ENCODE measurements at regions not wholly inside any gene's neighbourhood (a gene's known extent, or its start where the extent isn't known, plus 50 kb on each side); places are given as distances from the start of the nearest gene placed in this dataset.

DNA sequence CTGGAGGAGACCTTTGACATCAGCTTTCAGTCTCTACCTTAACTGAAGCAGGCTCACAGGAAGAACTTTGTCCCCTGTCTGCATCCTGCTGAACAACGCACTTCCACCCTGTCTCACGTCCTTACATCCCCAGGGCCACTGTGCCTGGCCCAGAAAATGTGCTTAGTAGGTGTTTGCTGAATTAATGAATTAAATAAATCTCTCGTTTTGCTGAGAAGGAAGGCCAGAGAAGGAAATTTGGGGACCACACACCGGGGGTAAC, 54.3 kb upstream of the CREB3L1 start:
- TF ChIP-seq, protein P1, sequence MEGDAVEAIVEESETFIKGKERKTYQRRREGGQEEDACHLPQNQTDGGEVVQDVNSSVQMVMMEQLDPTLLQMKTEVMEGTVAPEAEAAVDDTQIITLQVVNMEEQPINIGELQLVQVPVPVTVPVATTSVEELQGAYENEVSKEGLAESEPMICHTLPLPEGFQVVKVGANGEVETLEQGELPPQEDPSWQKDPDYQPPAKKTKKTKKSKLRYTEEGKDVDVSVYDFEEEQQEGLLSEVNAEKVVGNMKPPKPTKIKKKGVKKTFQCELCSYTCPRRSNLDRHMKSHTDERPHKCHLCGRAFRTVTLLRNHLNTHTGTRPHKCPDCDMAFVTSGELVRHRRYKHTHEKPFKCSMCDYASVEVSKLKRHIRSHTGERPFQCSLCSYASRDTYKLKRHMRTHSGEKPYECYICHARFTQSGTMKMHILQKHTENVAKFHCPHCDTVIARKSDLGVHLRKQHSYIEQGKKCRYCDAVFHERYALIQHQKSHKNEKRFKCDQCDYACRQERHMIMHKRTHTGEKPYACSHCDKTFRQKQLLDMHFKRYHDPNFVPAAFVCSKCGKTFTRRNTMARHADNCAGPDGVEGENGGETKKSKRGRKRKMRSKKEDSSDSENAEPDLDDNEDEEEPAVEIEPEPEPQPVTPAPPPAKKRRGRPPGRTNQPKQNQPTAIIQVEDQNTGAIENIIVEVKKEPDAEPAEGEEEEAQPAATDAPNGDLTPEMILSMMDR (IDR thresholded peaks at IDR 0.05; ENCODE audit: low read depth, low read length) = no peak

DNA sequence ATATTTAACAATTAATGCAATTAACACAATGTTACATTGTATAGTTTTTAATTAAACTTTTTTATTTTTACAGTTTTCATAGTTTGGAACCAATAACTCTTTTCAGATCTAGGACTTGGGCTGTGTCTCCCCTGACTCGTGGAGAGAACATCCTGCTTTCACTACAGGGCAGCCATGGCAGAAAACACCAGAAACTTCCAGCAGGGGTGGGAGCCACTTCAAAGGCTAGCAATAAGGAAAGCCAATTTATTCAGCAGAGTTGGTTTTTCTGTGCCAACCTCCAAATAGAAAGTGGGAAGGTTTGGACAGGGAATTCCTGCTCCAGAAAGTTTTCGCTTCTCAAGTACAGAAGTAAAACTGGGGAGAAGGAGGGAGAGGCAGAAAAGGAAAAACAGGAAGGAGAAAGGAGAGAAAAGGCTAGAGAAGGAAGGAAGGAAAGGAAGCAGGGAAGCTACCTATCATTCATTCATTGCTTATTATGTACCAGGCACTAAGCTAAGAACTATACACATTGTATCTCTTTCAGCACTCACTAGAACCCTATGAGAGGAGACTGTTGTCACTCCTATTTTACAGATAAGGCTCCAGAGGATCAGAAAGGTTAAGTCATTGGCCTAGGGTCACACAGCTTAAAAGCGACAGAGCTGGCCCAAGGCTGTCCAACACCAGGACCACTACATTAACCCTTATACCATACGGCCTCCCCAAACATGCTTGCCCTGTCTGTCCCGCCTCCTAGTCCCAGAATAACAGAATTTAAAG, 54.8 kb upstream of the CREB3L1 start:
- no peak overlapping the region for H3K27ac ChIP-seq
- DNase-seq = no peak
- no peaks in the 10 kb centered on the region for H3K36me3 ChIP-seq
- TF ChIP-seq, protein P1 (IDR thresholded peaks at IDR 0.05; ENCODE audit: low read depth, low read length) = no peak
- H3K27me3 ChIP-seq (ENCODE audit: insufficient read depth, low read depth, severe bottlenecking) = no peaks in the 10 kb centered on the region
- no peak overlapping the region for H3K4me3 ChIP-seq (ENCODE audit: low read depth, low read length)
- H3K9me3 ChIP-seq (ENCODE audit: severe bottlenecking) = no peaks in the 10 kb centered on the region

More for the DNA sequence above, 54.3 kb upstream of the CREB3L1 start:
- H3K27ac ChIP-seq = no peak overlapping the region
- H3K36me3 ChIP-seq = no peaks in the 10 kb centered on the region
- H3K4me3 ChIP-seq (ENCODE audit: low read depth, low read length) = no peak overlapping the region
- DNase-seq = no peak
- H3K9me3 ChIP-seq (ENCODE audit: severe bottlenecking) = no peaks in the 10 kb centered on the region
- no peaks in the 10 kb centered on the region for H3K27me3 ChIP-seq (ENCODE audit: insufficient read depth, low read depth, severe bottlenecking)

DNA sequence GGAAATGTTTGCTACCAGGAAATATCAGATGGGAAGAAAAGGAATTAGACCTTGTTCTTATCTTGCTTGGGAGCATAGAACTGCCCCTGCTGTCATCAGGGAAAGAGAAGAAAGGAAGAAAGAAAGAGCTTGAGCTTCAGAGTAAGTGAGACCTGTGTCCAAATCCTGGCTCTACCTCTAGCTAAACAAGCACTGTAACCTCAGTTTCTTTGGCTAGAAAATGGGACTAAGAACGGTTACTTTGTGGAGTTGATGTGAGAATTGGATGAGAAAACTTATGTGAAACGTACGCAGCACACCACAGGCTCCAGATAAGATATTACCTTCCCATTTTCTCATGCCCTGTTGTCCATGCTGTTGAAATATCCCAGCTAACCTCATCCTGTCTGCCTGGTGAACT, 57.1 kb upstream of the CREB3L1 start:
- Histone ChIP-seq H3K27ac (no peak overlapping the region), H3K4me3 (ENCODE audit: low read depth, low read length) (no peak overlapping the region), H3K36me3 (no peaks in the 10 kb centered on the region), H3K27me3 (ENCODE audit: insufficient read depth, low read depth, severe bottlenecking) (no peaks in the 10 kb centered on the region), H3K9me3 (ENCODE audit: severe bottlenecking) (no peaks in the 10 kb centered on the region)
- DNase-seq = no peak
- TF ChIP-seq, protein P1 (IDR thresholded peaks at IDR 0.05; ENCODE audit: low read depth, low read length) = no peak

DNA sequence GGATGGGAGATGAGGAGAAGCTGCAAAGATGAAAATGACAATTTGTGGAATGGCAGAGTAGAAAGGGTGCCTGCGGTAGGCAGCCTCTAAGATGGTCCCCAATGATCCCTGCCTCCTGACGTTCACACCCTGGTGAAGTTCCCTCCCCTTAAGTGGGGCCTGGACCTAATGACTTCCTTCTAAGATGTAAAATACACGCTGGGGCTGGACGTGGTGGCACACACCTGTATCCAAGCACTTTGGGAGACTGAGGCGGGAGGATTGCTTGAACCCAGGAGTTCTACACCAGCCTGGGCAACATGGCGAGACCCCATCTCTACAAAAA, 60.7 kb upstream of the CREB3L1 start:
- DNase-seq = no peak
- Histone ChIP-seq H3K4me3 (ENCODE audit: low read depth, low read length) (no peak overlapping the region), H3K9me3 (ENCODE audit: severe bottlenecking) (no peaks in the 10 kb centered on the region), H3K27me3 (ENCODE audit: insufficient read depth, low read depth, severe bottlenecking) (no peaks in the 10 kb centered on the region), H3K36me3 (no peaks in the 10 kb centered on the region), H3K27ac (no peak overlapping the region)
- TF ChIP-seq, protein P1 (IDR thresholded peaks at IDR 0.05; ENCODE audit: low read depth, low read length) = no peak

DNA sequence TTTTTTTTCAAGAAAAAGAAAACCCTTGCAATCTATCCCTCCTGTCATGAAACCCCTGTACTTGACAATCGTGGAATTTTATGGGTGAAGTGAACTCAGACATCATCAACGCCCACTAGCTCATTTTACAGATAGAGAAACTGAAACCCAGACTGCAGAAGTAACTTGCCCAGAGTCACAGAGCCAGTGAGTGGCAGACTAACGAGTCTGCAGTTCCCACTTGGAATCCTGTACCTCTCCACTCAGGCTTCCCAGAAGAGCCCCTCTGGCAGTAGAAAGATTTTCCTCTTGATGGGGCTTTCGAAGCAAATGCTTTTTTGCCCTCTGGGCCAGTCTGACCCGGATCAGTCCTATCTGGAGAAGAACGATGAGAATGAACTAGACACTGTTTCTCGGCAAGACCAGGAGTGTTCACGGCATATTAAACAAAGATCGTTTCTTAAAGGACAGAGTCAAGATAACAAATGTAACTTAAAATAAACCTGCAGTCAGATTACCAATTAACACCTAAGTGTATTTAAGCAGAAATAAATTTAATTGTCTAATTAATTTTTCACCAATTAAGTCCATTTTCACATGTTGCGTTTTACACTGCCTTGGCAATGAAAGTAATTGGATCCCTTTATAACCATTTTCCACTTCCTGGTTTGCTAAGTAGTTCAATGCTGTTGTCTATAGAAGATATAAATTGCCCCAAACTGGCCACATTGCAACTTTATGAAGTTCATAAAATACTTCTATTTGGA, 61.3 kb upstream of the CREB3L1 start:
- TF ChIP-seq, protein P1 (IDR thresholded peaks at IDR 0.05; ENCODE audit: low read depth, low read length) = no peak
- H3K36me3 ChIP-seq = no peaks in the 10 kb centered on the region
- no peaks in the 10 kb centered on the region for H3K9me3 ChIP-seq (ENCODE audit: severe bottlenecking)
- no peaks in the 10 kb centered on the region for H3K27me3 ChIP-seq (ENCODE audit: insufficient read depth, low read depth, severe bottlenecking)
- H3K27ac ChIP-seq = no peak overlapping the region
- no peak overlapping the region for H3K4me3 ChIP-seq (ENCODE audit: low read depth, low read length)
- no peak for DNase-seq

All from WERI-Rb-1 (cell line).